ENCODE measurements at regions not wholly inside any gene's neighbourhood (a gene's known extent, or its start where the extent isn't known, plus 50 kb on each side); places are given as distances from the start of the nearest gene placed in this dataset.

DNA sequence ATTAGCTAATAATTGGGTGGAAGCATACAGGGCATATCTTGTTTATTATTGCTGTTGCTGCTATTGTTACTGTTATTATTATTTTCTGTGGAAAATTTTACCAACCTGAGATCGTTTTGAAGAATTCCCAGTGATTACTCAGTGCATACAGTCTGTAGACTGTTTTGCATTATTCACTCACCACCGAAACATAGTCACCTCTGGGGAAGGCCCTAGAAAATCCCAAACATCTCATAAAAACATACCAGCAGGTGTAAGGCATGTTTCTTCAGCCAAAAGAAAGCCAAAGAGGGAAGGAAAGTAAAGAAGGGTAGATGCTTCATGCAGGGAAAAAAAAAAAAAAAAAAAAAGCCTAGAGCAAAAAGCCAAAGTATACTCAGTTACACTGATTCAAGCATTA lies 647.7 kb downstream of the BCL11A start:
- TF ChIP-seq, protein P1, sequence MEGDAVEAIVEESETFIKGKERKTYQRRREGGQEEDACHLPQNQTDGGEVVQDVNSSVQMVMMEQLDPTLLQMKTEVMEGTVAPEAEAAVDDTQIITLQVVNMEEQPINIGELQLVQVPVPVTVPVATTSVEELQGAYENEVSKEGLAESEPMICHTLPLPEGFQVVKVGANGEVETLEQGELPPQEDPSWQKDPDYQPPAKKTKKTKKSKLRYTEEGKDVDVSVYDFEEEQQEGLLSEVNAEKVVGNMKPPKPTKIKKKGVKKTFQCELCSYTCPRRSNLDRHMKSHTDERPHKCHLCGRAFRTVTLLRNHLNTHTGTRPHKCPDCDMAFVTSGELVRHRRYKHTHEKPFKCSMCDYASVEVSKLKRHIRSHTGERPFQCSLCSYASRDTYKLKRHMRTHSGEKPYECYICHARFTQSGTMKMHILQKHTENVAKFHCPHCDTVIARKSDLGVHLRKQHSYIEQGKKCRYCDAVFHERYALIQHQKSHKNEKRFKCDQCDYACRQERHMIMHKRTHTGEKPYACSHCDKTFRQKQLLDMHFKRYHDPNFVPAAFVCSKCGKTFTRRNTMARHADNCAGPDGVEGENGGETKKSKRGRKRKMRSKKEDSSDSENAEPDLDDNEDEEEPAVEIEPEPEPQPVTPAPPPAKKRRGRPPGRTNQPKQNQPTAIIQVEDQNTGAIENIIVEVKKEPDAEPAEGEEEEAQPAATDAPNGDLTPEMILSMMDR (IDR thresholded peaks at IDR 0.05) = no peak
- no peak for TF ChIP-seq POLR2A (IDR thresholded peaks at IDR 0.05; ENCODE audit: low read length)
- TF ChIP-seq, protein P2, sequence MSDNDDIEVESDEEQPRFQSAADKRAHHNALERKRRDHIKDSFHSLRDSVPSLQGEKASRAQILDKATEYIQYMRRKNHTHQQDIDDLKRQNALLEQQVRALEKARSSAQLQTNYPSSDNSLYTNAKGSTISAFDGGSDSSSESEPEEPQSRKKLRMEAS (IDR thresholded peaks at IDR 0.05) = no peak
- no peak for TF ChIP-seq CEBPB (IDR thresholded peaks at IDR 0.05)
- TF ChIP-seq HOXA7 (CRISPR knock-in tag; IDR thresholded peaks at IDR 0.05) = no peak
- TF ChIP-seq, protein P3, sequence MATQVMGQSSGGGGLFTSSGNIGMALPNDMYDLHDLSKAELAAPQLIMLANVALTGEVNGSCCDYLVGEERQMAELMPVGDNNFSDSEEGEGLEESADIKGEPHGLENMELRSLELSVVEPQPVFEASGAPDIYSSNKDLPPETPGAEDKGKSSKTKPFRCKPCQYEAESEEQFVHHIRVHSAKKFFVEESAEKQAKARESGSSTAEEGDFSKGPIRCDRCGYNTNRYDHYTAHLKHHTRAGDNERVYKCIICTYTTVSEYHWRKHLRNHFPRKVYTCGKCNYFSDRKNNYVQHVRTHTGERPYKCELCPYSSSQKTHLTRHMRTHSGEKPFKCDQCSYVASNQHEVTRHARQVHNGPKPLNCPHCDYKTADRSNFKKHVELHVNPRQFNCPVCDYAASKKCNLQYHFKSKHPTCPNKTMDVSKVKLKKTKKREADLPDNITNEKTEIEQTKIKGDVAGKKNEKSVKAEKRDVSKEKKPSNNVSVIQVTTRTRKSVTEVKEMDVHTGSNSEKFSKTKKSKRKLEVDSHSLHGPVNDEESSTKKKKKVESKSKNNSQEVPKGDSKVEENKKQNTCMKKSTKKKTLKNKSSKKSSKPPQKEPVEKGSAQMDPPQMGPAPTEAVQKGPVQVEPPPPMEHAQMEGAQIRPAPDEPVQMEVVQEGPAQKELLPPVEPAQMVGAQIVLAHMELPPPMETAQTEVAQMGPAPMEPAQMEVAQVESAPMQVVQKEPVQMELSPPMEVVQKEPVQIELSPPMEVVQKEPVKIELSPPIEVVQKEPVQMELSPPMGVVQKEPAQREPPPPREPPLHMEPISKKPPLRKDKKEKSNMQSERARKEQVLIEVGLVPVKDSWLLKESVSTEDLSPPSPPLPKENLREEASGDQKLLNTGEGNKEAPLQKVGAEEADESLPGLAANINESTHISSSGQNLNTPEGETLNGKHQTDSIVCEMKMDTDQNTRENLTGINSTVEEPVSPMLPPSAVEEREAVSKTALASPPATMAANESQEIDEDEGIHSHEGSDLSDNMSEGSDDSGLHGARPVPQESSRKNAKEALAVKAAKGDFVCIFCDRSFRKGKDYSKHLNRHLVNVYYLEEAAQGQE (IDR thresholded peaks at IDR 0.05) = no peak
- no peak for TF ChIP-seq CBX8 (IDR thresholded peaks at IDR 0.05)
- no peak for TF ChIP-seq RAD21 (conservative IDR thresholded peaks at IDR 0.05 in 1 of 2, IDR thresholded peaks at IDR 0.05 in 1 of 2)
- no peak for TF ChIP-seq ZNF302 (CRISPR knock-in tag; IDR thresholded peaks at IDR 0.05)

Measured in A549 (cell line).